DND-41 (cell line): ENCODE measurements at regions not wholly inside any gene's neighbourhood (a gene's known extent, or its start where the extent isn't known, plus 50 kb on each side); places are given as distances from the start of the nearest gene placed in this dataset.
"Not testable (repeated sequence)": the region's sequence is repeated elsewhere in the genome, so short reads cannot be mapped to it uniquely, and the experiment has no call there.

Experiments
- EZH2 ChIP-seq: IDR thresholded peaks from 3 replicates; pipeline ENCODE4 v1.6.1; 2012; ENCODE audit warnings: borderline replicate concordance, low read depth, mild to moderate bottlenecking, moderate library complexity, low read length, inconsistent platforms; ENCODE audit not compliant: severe bottlenecking
- TF ChIP-seq, protein P1 (sequence below): IDR thresholded peaks from 2 replicates; pipeline ENCODE4 v1.5.1; 2012; ENCODE audit warnings: borderline replicate concordance, low read length, moderate library complexity, mild to moderate bottlenecking; ENCODE audit not compliant: poor library complexity, severe bottlenecking; ENCODE audit errors: extremely low read depth

DNA sequence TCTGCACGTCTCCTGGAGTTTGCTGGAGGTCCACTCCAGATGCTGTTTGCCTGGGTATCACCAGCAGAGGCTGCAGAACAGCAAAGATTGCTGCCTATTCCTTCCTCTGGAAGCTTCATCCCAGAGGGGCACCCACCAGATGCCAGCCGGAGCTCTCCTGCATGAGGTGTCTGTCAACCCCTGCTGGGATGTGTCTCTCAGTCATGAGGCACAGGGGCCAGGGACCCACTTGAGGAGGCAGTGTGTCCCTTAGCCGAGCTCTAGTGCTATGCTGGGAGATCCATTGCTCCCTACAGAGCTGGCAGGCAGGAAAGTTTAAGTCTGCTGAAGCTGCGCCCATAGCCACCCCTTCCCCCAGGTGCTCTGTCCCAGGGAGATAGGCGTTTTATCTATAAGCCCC is 178.3 kb upstream of the KCNH7 start:
- TF ChIP-seq, protein P1, sequence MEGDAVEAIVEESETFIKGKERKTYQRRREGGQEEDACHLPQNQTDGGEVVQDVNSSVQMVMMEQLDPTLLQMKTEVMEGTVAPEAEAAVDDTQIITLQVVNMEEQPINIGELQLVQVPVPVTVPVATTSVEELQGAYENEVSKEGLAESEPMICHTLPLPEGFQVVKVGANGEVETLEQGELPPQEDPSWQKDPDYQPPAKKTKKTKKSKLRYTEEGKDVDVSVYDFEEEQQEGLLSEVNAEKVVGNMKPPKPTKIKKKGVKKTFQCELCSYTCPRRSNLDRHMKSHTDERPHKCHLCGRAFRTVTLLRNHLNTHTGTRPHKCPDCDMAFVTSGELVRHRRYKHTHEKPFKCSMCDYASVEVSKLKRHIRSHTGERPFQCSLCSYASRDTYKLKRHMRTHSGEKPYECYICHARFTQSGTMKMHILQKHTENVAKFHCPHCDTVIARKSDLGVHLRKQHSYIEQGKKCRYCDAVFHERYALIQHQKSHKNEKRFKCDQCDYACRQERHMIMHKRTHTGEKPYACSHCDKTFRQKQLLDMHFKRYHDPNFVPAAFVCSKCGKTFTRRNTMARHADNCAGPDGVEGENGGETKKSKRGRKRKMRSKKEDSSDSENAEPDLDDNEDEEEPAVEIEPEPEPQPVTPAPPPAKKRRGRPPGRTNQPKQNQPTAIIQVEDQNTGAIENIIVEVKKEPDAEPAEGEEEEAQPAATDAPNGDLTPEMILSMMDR = not testable (repeated sequence)
- not testable (repeated sequence) for TF ChIP-seq EZH2
